ENCODE measurements at regions not wholly inside any gene's neighbourhood (a gene's known extent, or its start where the extent isn't known, plus 50 kb on each side); places are given as distances from the start of the nearest gene placed in this dataset.

DNA sequence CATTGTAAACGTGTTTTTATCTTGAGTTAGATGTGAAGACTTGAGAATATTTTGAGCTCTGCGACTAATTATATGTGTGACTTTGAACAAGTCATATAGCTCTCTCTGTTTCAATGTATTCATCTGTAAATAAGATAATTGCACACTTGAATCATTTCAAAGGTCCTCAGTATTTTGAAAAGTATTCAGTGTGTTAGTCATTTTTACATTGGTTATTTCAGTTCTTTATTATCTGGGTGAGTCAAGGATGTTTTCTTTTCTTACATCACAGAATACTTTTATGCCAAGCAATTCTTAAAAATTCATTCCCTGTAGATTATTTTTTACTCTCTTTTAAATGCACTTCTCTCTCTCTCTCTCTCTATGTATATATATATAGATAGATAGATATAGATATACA lies 1098.0 kb upstream of the ZEB2 start:
- H3K4me3 ChIP-seq (ENCODE audit: control insufficient read depth, low read depth, low read length) = no peak overlapping the region
- TF ChIP-seq, protein P1, sequence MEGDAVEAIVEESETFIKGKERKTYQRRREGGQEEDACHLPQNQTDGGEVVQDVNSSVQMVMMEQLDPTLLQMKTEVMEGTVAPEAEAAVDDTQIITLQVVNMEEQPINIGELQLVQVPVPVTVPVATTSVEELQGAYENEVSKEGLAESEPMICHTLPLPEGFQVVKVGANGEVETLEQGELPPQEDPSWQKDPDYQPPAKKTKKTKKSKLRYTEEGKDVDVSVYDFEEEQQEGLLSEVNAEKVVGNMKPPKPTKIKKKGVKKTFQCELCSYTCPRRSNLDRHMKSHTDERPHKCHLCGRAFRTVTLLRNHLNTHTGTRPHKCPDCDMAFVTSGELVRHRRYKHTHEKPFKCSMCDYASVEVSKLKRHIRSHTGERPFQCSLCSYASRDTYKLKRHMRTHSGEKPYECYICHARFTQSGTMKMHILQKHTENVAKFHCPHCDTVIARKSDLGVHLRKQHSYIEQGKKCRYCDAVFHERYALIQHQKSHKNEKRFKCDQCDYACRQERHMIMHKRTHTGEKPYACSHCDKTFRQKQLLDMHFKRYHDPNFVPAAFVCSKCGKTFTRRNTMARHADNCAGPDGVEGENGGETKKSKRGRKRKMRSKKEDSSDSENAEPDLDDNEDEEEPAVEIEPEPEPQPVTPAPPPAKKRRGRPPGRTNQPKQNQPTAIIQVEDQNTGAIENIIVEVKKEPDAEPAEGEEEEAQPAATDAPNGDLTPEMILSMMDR (IDR thresholded peaks at IDR 0.05; ENCODE audit: control insufficient read depth, insufficient read depth, low read depth, low read length, missing control alignments) = no peak
- peak; percentile 10 for DNase-seq (ENCODE audit: low read depth)

DNA sequence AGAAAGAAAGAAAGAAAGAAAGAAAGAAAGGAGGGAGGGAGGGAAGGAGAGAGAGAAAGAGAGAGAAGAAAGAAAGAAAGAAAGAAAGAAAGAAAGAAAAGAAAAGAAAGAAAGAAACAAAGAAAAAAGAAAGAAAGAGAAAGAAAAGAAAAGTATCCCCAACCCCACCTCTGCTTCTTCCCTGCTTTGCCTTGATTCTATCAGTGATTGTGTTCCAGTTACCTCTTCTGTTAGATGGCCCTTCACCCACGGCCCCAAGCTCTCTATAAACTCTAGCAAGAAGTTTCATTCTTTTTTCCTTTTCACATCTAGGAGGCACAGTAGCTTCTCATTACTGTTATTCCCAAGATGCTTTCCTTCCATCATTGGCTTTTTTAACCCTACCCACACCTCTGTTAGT lies 1097.5 kb upstream of the ZEB2 start:
- no peak overlapping the region for H3K4me3 ChIP-seq (ENCODE audit: control insufficient read depth, low read depth, low read length)
- no peak for DNase-seq (ENCODE audit: low read depth)
- TF ChIP-seq, protein P1 (IDR thresholded peaks at IDR 0.05; ENCODE audit: control insufficient read depth, insufficient read depth, low read depth, low read length, missing control alignments) = no peak

DNA sequence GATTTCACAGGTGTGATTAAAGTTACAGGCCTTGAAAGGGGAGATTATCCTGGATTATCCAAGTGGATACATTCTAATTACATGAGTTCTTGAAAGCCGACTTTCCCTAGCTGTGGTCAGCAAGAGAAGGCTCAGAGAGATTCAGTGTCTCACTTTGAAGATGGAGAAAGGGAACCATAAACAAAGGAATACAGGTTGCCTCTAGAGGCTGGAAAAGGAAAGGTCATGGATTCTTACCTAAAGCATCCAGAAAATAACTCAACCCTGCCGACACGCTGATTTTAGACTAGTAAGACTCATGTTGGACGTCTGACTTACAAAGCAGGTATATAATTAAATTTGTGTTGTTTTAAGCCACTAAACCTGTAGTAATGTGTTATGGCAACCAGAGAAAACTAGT lies 1095.7 kb upstream of the ZEB2 start:
- no peak overlapping the region for H3K4me3 ChIP-seq (ENCODE audit: control insufficient read depth, low read depth, low read length)
- TF ChIP-seq, protein P1 (IDR thresholded peaks at IDR 0.05; ENCODE audit: control insufficient read depth, insufficient read depth, low read depth, low read length, missing control alignments) = no peak
- no peak for DNase-seq (ENCODE audit: low read depth)

DNA sequence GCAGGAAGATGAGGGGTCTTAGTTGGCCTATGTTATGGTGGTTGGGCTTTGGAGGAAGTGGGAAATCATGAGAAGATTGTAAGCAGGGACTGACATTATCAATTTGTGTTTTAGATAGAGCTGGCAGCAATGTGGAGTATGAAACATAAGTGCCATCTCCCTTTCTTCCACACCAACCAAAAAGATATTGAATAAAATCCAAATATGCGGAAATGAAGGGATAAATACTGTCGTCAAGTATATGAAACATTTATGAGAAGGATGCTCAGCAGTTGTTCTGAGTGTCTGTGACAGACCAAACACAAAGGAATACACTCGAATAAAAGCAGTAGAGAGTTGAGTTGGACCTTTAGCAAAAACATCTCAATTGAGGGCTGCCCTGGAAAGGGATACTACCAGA lies 1090.0 kb upstream of the ZEB2 start:
- no peak for DNase-seq (ENCODE audit: low read depth)
- no peak overlapping the region for H3K4me3 ChIP-seq (ENCODE audit: control insufficient read depth, low read depth, low read length)
- TF ChIP-seq, protein P1 (IDR thresholded peaks at IDR 0.05; ENCODE audit: control insufficient read depth, insufficient read depth, low read depth, low read length, missing control alignments) = no peak

DNA sequence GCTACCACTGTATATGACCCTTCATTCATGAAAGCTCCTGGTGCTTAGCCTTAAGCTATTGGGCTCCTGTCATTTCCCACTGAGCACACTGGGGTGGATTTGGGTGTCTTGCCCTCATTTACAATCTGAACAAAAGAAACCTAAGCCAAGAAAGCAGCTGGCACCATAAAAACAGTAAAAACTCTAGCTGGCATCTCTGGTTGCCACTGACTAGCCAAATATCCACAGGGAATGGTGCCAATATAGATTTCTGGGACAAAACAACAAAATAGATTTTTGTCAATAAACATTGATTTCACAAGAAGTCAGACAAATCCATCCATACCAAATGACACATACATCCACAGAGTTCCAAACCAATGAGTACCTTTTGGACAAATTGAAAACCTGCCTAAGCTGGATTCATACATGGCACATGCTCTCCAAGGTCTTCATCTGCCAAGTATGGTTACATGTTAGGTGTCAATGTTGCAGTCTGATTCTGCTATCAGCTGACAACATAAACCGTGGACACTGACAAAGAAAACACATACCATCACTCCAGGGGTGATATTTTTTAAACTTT lies 1081.5 kb upstream of the ZEB2 start:
- no peak for DNase-seq (ENCODE audit: low read depth)
- H3K4me3 ChIP-seq (ENCODE audit: control insufficient read depth, low read depth, low read length) = no peak overlapping the region
- TF ChIP-seq, protein P1 (IDR thresholded peaks at IDR 0.05; ENCODE audit: control insufficient read depth, insufficient read depth, low read depth, low read length, missing control alignments) = no peak

DNA sequence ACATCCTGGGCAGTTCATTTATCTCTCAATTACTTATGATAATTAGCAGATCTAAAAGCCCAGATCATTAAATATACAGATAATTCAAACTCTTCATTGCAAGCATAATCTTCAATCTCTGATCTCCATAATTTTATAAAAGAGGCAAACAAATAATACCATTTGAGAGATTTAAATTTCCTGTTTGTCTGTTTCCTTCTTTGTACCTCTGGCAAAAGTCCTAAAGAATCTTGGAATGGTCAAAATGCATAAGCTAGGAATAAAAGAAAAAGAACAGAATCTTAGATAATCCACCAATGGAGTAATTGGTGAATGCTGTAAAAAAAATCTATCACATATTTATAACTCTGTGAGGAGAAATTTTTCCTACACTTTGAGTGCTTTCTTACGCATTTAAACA lies 1080.9 kb upstream of the ZEB2 start:
- TF ChIP-seq, protein P1 (IDR thresholded peaks at IDR 0.05; ENCODE audit: control insufficient read depth, insufficient read depth, low read depth, low read length, missing control alignments) = no peak
- no peak for DNase-seq (ENCODE audit: low read depth)

DNA sequence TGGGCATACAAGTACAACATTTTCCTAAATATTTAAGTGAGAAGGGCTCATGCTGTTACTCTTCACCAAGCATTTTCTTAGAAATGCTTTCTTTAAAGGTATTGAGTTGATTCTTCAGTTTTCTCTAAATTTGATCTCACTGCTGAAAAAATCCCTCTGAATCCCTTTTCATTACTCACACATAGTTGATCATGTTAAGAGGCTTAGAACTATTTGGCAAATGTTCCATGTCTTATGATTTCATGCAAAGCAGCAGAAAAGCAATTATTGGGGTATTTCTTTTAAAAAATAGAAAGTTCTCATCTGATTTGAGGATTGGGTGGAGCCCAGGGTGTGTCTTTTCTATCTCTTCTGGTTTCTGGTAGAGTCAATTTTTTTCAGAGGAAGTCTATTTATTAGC lies 1079.8 kb upstream of the ZEB2 start:
- DNase-seq (ENCODE audit: low read depth) = peak; percentile 17
- H3K4me3 ChIP-seq (ENCODE audit: control insufficient read depth, low read depth, low read length) = no peak overlapping the region
- TF ChIP-seq, protein P1 (IDR thresholded peaks at IDR 0.05; ENCODE audit: control insufficient read depth, insufficient read depth, low read depth, low read length, missing control alignments) = no peak

More for the DNA sequence above, 1080.9 kb upstream of the ZEB2 start:
- H3K4me3 ChIP-seq (ENCODE audit: control insufficient read depth, low read depth, low read length) = no peak overlapping the region
